ENCODE measurements at regions not wholly inside any gene's neighbourhood (a gene's known extent, or its start where the extent isn't known, plus 50 kb on each side); places are given as distances from the start of the nearest gene placed in this dataset.

- Histone ChIP-seq H3K9ac (ENCODE audit: low read depth in 1 of 2, low read length in 2 of 2) (no peak overlapping the region), H3K4me1 (ENCODE audit: control insufficient read depth in 1 of 2, insufficient read depth in 2 of 2, low read length in 2 of 2) (no peaks in the 10 kb centered on the region), H3K4me3 (ENCODE audit: low read depth in 1 of 2, low read length in 2 of 2) (no peak overlapping the region), H3K9me3 (ENCODE audit: control insufficient read depth in 1 of 2, low read length in 2 of 2) (peaks cover 9 to 13% of the 10 kb centered on the region in 2 donors), H3K27me3 (ENCODE audit: control insufficient read depth in 1 of 2, insufficient read depth in 2 of 2, low read length in 2 of 2) (no peaks in the 10 kb centered on the region), H3K27ac (ENCODE audit: low read depth, low read length) (no peak overlapping the region), H3K36me3 (ENCODE audit: control insufficient read depth in 1 of 2, insufficient read depth in 2 of 2, low read length in 2 of 2) (no peaks in the 10 kb centered on the region)
Measured at GRCh38 chr5:68499987-68500386, 284.4 kb downstream of the PIK3R1 start.

GRCh38 chr5:68500813-68501212 lies 285.3 kb downstream of the PIK3R1 start:
- H3K27me3 ChIP-seq (ENCODE audit: control insufficient read depth in 1 of 2, insufficient read depth in 2 of 2, low read length in 2 of 2) = no peaks in the 10 kb centered on the region
- no peak overlapping the region for H3K9ac ChIP-seq (ENCODE audit: low read depth in 1 of 2, low read length in 2 of 2)
- H3K4me1 ChIP-seq (ENCODE audit: control insufficient read depth in 1 of 2, insufficient read depth in 2 of 2, low read length in 2 of 2) = peaks cover 0 to 2% of the 10 kb centered on the region in 2 donors
- H3K27ac ChIP-seq (ENCODE audit: low read depth, low read length) = no peak overlapping the region
- no peak overlapping the region for H3K4me3 ChIP-seq (ENCODE audit: low read depth in 1 of 2, low read length in 2 of 2)
- no peaks in the 10 kb centered on the region for H3K36me3 ChIP-seq (ENCODE audit: control insufficient read depth in 1 of 2, insufficient read depth in 2 of 2, low read length in 2 of 2)
- H3K9me3 ChIP-seq (ENCODE audit: control insufficient read depth in 1 of 2, low read length in 2 of 2) = peaks cover 9 to 13% of the 10 kb centered on the region in 2 donors

- peaks cover 6 to 9% of the 10 kb centered on the region in 2 donors for H3K9me3 ChIP-seq (ENCODE audit: control insufficient read depth in 1 of 2, low read length in 2 of 2)
- H3K36me3 ChIP-seq (ENCODE audit: control insufficient read depth in 1 of 2, insufficient read depth in 2 of 2, low read length in 2 of 2) = no peaks in the 10 kb centered on the region
- H3K27ac ChIP-seq (ENCODE audit: low read depth, low read length) = no peak overlapping the region
- no peak overlapping the region for H3K9ac ChIP-seq (ENCODE audit: low read depth in 1 of 2, low read length in 2 of 2)
- H3K27me3 ChIP-seq (ENCODE audit: control insufficient read depth in 1 of 2, insufficient read depth in 2 of 2, low read length in 2 of 2) = no peaks in the 10 kb centered on the region
- H3K4me3 ChIP-seq (ENCODE audit: low read depth in 1 of 2, low read length in 2 of 2) = no peak overlapping the region
- H3K4me1 ChIP-seq (ENCODE audit: control insufficient read depth in 1 of 2, insufficient read depth in 2 of 2, low read length in 2 of 2) = peaks cover 0 to 9% of the 10 kb centered on the region in 2 donors
Measured at GRCh38 chr5:68502531-68502930, 287.0 kb downstream of the PIK3R1 start.

DNA sequence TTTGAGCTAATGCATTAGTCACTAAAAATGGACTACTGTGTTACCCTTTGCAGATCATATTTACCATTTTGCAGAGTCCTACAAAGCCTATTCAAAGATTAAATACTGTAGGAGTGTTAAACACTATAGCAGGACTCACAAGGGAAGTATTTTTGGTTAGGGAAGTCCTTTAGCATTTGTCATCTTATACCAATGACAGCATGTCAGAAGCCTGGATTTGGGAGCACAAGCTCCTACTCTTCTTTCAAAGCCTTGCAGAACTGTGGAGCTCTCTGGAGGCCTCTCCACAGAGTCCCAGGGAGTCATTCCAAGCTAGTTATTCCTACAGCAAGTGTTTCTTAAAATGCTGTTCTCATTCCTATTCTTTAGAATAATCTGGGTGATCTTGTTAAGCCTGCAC lies 288.8 kb downstream of the PIK3R1 start:
- no peaks in the 10 kb centered on the region for H3K9me3 ChIP-seq (ENCODE audit: control insufficient read depth in 1 of 2, low read length in 2 of 2)
- peaks cover 0 to 9% of the 10 kb centered on the region in 2 donors for H3K4me1 ChIP-seq (ENCODE audit: control insufficient read depth in 1 of 2, insufficient read depth in 2 of 2, low read length in 2 of 2)
- H3K9ac ChIP-seq (ENCODE audit: low read depth in 1 of 2, low read length in 2 of 2) = no peak overlapping the region
- no peak overlapping the region for H3K27ac ChIP-seq (ENCODE audit: low read depth, low read length)
- no peak overlapping the region for H3K4me3 ChIP-seq (ENCODE audit: low read depth in 1 of 2, low read length in 2 of 2)
- H3K36me3 ChIP-seq (ENCODE audit: control insufficient read depth in 1 of 2, insufficient read depth in 2 of 2, low read length in 2 of 2) = no peaks in the 10 kb centered on the region
- H3K27me3 ChIP-seq (ENCODE audit: control insufficient read depth in 1 of 2, insufficient read depth in 2 of 2, low read length in 2 of 2) = no peaks in the 10 kb centered on the region

GRCh38 chr5:68505917-68506860 lies 290.6 kb downstream of the PIK3R1 start:
- Histone ChIP-seq H3K9ac (ENCODE audit: low read depth in 1 of 2, low read length in 2 of 2) (no peak overlapping the region), H3K27ac (ENCODE audit: low read depth, low read length) (no peak overlapping the region), H3K4me1 (ENCODE audit: control insufficient read depth in 1 of 2, insufficient read depth in 2 of 2, low read length in 2 of 2) (peaks cover 0 to 9% of the 10 kb centered on the region in 2 donors), H3K9me3 (ENCODE audit: control insufficient read depth in 1 of 2, low read length in 2 of 2) (no peaks in the 10 kb centered on the region), H3K4me3 (ENCODE audit: low read depth in 1 of 2, low read length in 2 of 2) (no peak overlapping the region), H3K36me3 (ENCODE audit: control insufficient read depth in 1 of 2, insufficient read depth in 2 of 2, low read length in 2 of 2) (no peaks in the 10 kb centered on the region), H3K27me3 (ENCODE audit: control insufficient read depth in 1 of 2, insufficient read depth in 2 of 2, low read length in 2 of 2) (no peaks in the 10 kb centered on the region)

DNA sequence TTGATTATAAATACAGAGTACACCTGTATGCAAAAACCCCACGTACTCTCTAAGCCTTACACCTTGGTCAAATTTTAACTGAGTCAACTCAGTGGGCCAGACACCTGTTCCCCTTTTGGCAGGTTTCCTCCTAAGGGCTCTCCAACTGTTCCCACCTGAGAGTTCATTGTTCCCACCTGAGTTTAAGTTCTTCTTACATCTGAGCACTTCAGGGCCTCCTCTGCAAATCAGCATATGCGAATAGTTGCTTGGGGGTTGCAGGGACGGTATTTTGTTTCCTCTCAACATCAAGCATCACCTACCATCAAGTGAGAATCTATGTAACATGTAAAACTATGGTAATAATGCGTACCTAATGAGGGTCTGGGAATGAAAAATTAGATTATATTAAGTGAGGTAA lies 300.0 kb downstream of the PIK3R1 start:
- Histone ChIP-seq H3K36me3 (ENCODE audit: control insufficient read depth in 1 of 2, insufficient read depth in 2 of 2, low read length in 2 of 2) (no peaks in the 10 kb centered on the region), H3K9ac (ENCODE audit: low read depth in 1 of 2, low read length in 2 of 2) (no peak overlapping the region), H3K9me3 (ENCODE audit: control insufficient read depth in 1 of 2, low read length in 2 of 2) (no peaks in the 10 kb centered on the region), H3K27ac (ENCODE audit: low read depth, low read length) (no peak overlapping the region), H3K4me3 (ENCODE audit: low read depth in 1 of 2, low read length in 2 of 2) (no peak overlapping the region), H3K4me1 (ENCODE audit: control insufficient read depth in 1 of 2, insufficient read depth in 2 of 2, low read length in 2 of 2) (no peaks in the 10 kb centered on the region), H3K27me3 (ENCODE audit: control insufficient read depth in 1 of 2, insufficient read depth in 2 of 2, low read length in 2 of 2) (no peaks in the 10 kb centered on the region)

DNA sequence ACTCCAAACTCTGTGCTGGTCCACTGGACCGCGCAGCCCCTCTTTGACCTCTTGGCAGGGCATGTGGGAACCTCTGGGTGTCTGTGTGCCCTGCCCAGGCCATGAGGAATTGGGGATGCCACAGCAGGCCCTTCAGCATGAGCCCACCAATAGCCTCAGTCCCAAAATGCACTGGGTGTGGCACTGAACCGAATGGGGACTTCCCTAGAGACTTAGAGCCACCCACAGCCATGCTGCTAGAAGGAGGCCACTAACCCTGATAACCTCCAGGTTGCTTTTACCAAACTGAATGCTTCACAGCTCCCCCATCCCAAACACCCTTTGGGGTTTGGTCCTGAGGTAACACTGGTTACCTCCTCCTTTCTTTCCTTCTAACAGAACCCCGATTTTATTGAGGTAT lies 302.7 kb downstream of the PIK3R1 start:
- Histone ChIP-seq H3K27ac (ENCODE audit: low read depth, low read length) (no peak overlapping the region), H3K4me1 (ENCODE audit: control insufficient read depth in 1 of 2, insufficient read depth in 2 of 2, low read length in 2 of 2) (no peaks in the 10 kb centered on the region), H3K36me3 (ENCODE audit: control insufficient read depth in 1 of 2, insufficient read depth in 2 of 2, low read length in 2 of 2) (no peaks in the 10 kb centered on the region), H3K27me3 (ENCODE audit: control insufficient read depth in 1 of 2, insufficient read depth in 2 of 2, low read length in 2 of 2) (no peaks in the 10 kb centered on the region), H3K9ac (ENCODE audit: low read depth in 1 of 2, low read length in 2 of 2) (no peak overlapping the region), H3K4me3 (ENCODE audit: low read depth in 1 of 2, low read length in 2 of 2) (no peak overlapping the region), H3K9me3 (ENCODE audit: control insufficient read depth in 1 of 2, low read length in 2 of 2) (no peaks in the 10 kb centered on the region)

- no peaks in the 10 kb centered on the region for H3K9me3 ChIP-seq (ENCODE audit: control insufficient read depth in 1 of 2, low read length in 2 of 2)
- H3K27ac ChIP-seq (ENCODE audit: low read depth, low read length) = no peak overlapping the region
- no peak overlapping the region for H3K9ac ChIP-seq (ENCODE audit: low read depth in 1 of 2, low read length in 2 of 2)
- no peaks in the 10 kb centered on the region for H3K4me1 ChIP-seq (ENCODE audit: control insufficient read depth in 1 of 2, insufficient read depth in 2 of 2, low read length in 2 of 2)
- H3K27me3 ChIP-seq (ENCODE audit: control insufficient read depth in 1 of 2, insufficient read depth in 2 of 2, low read length in 2 of 2) = no peaks in the 10 kb centered on the region
- no peaks in the 10 kb centered on the region for H3K36me3 ChIP-seq (ENCODE audit: control insufficient read depth in 1 of 2, insufficient read depth in 2 of 2, low read length in 2 of 2)
- H3K4me3 ChIP-seq (ENCODE audit: low read depth in 1 of 2, low read length in 2 of 2) = no peak overlapping the region
Measured at GRCh38 chr5:68519143-68519542, 303.6 kb downstream of the PIK3R1 start.

DNA sequence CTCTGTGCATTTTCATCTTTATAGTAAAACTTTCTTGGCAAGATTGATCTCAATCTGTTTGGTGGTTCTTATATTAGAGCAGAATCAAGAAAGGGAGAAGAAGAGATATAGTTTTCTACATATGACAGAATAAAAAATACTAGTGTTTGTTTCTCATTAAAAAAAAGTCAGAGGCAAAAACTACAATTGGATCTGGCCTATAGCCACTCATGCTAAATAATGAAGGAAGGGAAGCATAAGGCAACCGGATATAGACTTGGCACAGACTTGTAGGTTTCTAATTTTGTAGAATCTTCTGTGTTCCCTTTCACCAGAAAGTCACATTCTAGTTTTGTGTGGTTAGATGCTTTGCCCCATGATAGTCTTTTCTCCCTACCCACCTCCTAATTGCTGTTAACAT lies 306.2 kb downstream of the PIK3R1 start:
- Histone ChIP-seq H3K4me1 (ENCODE audit: control insufficient read depth in 1 of 2, insufficient read depth in 2 of 2, low read length in 2 of 2) (no peaks in the 10 kb centered on the region), H3K36me3 (ENCODE audit: control insufficient read depth in 1 of 2, insufficient read depth in 2 of 2, low read length in 2 of 2) (no peaks in the 10 kb centered on the region), H3K27me3 (ENCODE audit: control insufficient read depth in 1 of 2, insufficient read depth in 2 of 2, low read length in 2 of 2) (no peaks in the 10 kb centered on the region), H3K4me3 (ENCODE audit: low read depth in 1 of 2, low read length in 2 of 2) (no peak overlapping the region), H3K9ac (ENCODE audit: low read depth in 1 of 2, low read length in 2 of 2) (no peak overlapping the region), H3K9me3 (ENCODE audit: control insufficient read depth in 1 of 2, low read length in 2 of 2) (no peaks in the 10 kb centered on the region), H3K27ac (ENCODE audit: low read depth, low read length) (no peak overlapping the region)

DNA sequence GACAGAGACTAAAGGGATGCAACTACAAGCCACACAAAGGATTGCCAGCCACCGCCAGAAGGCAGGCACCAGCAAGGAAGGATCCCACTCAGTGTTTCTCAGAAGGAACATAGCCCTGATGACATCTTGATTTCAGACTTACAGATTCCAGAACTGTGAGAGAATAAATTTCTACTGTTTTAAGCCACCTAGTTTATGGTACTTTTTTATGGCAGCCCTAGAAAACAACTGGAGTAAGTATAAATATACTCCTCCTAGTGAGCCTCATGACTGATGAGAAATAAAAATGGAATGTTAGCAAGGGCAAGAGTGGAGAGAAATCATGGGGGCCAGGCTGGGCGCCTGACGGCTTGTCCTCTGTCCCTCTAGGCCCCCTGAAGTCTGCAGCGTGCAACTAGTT lies 307.3 kb downstream of the PIK3R1 start:
- H3K4me1 ChIP-seq (ENCODE audit: control insufficient read depth in 1 of 2, insufficient read depth in 2 of 2, low read length in 2 of 2) = no peaks in the 10 kb centered on the region
- no peak overlapping the region for H3K9ac ChIP-seq (ENCODE audit: low read depth in 1 of 2, low read length in 2 of 2)
- no peaks in the 10 kb centered on the region for H3K36me3 ChIP-seq (ENCODE audit: control insufficient read depth in 1 of 2, insufficient read depth in 2 of 2, low read length in 2 of 2)
- H3K9me3 ChIP-seq (ENCODE audit: control insufficient read depth in 1 of 2, low read length in 2 of 2) = peaks cover 0 to under 1% of the 10 kb centered on the region in 2 donors
- no peaks in the 10 kb centered on the region for H3K27me3 ChIP-seq (ENCODE audit: control insufficient read depth in 1 of 2, insufficient read depth in 2 of 2, low read length in 2 of 2)
- H3K4me3 ChIP-seq (ENCODE audit: low read depth in 1 of 2, low read length in 2 of 2) = no peak overlapping the region
- no peak overlapping the region for H3K27ac ChIP-seq (ENCODE audit: low read depth, low read length)

Measured in duodenal mucosa (tissue), 2 donors.